Eye (tissue), 1 donor: ENCODE measurements at regions not wholly inside any gene's neighbourhood (a gene's known extent, or its start where the extent isn't known, plus 50 kb on each side); places are given as distances from the start of the nearest gene placed in this dataset.
"Not testable (repeated sequence)": the region's sequence is repeated elsewhere in the genome, so short reads cannot be mapped to it uniquely, and the experiment has no call there.

ENCODE experiments used
- DNase-seq: peaks from one replicate; pipeline ENCODE4 v3.0.0-alpha.2; 2015

DNA sequence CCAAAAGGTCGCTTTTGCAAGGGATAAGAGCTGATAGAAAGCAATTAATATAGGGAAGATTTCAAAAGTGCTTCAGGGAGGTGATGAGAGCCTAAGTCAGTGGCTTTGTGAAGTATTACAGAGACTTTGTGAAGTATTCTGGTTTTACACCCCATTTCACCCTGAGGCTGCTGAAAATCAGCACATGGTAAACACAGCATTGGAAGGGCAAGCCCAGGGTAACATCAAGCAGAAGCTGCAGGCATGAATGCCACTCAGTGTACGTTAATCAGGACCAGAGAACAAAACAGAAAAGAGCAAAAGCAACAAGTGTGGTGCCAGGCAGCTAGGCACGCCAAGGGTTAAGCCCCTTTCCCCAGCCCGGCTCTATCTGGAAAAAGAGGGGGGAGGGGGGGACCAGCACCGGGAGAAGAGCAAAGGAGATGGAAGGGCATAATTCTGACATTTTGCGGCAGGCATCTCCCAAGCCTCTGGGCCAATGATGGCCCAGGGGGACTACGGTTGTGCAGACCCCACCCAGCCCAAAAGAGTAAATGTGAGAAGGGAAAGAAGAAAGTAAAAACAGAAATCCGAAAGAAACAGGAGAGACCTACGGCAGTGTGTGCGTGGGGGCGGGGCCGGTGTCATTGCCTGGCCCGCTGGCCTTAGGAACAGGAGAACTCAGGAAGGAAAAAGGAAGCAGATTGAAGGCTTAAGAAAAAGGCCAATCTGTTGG is 58.9 kb downstream of the DHRS2 start:
- DNase-seq: peak; percentile 73

DNA sequence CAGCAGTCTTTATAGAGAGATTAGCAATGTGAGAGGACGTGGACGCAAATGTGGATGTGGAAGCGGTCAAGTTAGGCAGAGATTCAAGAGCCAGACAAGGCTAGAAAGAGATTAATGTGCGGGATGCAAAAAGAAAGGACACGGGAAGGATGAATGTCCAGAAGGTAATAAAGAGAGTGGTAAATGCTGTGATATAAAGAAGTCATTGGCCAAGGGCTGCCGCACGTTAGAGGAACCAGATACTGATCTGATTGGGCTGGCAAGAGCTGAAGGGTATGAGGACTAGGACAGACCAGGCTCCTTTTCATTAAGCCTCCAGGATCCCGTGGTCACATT is 59.5 kb downstream of the DHRS2 start:
- no peak for DNase-seq

DNA sequence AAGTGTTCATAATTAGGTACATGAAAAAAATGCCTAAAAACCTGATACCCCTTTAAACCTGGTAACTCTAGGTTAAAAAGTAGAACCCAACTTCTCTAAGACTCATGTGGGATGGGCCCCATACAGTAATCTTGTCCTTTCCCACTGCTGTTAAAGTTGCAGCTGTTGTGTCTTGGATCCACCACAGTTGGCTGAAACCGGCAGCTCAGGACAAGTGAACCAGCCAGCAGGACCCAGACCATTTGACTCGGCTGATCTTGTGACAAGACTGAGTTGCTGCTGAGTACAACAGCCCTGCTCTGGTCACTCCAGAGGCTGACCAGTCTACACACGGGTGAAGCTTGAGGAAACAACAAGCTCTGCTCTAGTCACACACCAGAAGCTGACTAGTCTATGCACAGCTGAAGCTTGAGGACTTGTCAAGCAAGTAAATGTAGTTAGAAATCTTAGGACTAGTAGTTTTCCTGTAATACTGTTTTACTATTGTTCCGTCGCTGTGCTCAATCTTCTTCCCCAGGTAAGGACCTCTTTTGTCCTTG is 60.6 kb downstream of the DHRS2 start:
- DNase-seq: no peak

DNA sequence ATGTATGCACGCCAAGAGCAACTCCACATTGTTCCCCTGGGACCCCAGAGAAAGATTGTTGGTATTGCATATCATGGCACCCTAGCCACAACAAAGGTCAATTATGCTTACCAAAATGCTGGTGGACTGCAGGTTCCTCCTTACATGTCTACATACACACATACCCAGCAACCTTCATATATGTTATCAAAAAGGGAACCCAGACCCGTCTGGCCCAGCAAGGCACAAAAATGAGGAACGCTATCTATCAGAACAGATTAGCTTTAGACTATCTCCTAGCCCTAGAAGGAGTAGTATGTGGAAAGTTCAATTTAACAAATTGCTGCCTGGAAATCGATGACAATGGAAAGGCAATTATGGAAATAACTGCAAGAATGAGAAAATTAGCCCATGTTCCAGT is 61.5 kb downstream of the DHRS2 start:
- DNase-seq: no peak

DNA sequence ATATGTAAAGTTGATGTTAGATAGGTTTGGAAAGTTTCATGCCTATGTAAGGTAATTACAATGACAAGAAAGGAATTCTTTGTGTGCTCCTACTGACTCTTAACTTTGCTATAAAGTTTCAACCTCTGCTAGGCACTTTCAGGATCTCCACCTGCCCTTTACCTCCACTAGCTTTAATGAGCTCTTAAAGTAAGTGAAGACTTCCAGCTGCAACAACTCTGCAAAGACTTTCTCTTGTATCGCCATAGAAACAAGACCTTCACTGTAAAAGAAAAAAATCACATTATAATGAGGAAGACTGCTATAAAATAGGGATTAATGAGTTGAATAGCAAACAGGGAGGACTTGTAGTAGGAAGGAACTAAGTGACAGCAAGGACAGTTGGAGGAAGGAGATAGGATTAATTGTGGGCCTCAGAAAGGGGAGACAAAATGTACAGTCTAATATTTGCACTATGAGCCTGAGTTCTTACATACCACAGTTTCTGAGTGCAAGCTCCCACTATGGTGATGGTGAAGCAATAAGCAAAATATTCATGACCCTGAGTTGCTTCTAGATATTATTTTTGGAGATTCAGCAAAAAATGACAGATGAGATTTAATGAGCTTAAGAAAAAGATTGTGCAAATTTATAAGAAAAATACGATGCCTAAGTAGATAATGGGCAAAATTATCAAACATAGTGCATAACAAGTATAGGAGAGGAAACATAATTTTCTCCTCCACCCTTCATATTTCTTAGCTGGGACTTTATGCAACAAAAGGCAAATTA is 66.7 kb downstream of the DHRS2 start:
- DNase-seq: no peak

DNA sequence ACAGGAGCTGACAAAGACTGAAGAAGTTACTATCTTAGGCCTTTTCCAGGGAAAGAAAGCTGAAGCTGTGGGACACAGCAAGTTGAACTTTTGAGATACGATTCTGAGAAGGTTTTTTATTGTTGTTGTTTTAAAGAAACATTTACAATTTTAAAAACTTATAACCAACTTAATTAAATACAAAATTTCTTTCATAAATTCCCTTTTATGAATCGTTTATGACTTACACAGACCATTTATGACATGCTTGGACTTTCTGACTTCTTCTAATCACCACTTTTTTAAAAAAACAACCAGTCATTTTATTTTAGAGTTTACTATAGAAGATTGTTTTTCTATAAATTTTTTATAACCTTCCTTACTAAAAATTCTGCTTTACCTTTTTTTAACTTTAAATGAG is 68.7 kb downstream of the DHRS2 start:
- peak; percentile 29 for DNase-seq

DNA sequence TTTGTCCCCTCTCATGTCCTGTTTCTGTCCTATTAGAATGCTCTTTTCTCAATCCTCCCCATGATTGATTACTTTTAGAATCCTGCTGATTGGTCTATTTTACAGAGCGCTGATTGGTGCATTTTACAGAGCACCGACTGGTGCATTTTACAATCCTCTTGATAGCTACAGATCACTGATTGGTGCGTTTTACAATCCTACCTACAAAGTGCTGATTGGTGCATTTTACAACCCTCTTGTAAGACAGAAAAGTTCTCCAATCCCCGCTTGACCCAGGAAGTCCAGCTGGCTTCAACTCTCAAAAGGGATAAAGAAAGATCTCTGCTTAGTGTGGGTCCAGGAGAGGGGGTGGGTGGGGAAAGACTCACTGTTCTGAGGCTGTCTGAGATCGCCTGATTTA is 71.3 kb downstream of the DHRS2 start:
- no peak for DNase-seq

DNA sequence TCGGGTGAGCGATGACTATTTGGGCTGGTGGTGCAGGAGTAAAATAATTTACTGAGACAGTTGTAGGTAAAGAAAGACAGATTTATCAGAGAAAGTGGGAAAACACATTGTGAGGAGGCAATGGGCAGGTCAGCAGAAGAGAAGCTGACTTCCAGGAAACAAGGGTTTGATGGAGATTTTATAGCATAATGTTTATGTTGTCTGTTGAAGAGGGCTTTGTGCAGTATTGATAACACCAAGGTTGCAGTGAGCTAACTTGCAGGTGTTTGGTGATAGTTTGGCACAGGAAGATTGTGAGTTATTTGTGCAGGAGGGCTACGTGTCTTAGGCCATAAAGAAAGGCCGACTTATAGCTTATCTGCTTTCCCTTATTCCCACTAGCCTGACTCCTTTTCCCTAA is 72.2 kb downstream of the DHRS2 start:
- DNase-seq: no peak

DNA sequence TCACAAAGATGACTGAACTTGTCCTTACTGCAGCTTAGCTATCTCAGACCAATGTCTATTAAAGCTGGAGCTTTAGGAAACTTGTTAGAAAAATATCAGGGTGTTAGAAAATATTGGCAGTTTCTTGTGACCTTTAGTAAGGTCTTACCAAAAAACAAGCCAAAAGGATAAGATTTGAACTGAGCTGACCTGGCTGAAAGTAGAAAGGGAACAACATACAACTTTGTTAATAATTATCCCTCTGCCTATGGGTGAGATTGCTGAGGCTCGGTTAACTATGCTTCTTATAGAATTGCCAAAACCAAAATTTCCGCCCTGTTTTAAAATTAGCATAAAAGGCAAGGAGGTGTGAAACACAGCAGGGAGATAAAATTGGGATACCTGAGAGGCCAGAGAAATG is 73.8 kb downstream of the DHRS2 start:
- no peak for DNase-seq

DNA sequence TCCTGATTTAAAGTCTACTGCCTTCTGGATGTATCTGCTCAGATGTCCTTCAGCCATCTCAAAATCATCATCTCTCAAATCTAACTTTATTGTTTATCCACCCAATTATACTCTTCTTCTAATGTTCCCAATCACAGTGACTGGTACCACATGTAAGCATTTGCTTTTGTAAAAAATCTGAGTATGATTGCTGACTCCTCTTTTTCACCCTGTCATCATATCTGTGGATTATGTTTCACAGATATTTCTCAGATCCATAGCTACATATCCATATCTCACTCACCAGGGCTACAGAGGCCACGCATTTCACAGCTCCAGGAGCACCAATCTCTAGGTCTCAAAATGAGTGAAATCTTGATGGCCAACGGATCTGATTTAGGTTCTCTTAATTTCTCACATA is 76.1 kb downstream of the DHRS2 start:
- DNase-seq: no peak

DNA sequence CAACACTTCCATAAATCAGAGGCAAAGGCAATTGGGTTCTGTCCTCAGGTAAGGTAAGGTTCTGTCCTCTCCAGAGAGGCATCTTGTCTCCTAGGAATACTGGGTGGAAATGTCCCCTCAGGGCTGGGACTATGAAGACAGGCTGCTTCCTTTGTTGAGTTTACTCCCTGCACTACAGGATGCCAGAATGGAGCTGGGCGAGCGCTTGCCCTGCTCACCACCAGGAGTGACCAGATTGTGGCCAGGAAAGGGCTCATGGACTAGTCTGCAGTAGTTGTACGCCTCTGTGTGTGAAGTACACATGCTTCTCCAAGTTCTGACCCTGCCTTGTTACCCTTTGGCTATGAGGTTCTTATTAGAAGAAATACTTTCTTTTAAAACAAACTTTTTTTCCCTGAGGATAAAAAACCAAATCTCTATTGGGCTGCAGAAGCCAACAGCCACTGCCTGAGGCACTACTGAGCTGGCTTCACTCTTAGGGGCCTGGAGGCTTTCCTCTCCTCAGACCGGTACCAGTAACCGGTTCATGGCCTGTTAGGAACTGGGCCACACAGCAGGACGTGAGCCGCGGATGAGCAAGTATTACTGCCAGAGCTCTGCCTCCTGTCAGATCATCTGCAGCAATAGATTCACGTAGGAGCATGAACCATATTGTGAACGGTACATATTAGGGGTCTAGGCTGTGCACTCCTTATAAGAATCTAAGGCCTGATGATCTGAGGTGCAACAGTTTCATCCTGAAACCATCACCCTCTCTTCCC is 83.2 kb downstream of the DHRS2 start:
- DNase-seq: no peak

DNA sequence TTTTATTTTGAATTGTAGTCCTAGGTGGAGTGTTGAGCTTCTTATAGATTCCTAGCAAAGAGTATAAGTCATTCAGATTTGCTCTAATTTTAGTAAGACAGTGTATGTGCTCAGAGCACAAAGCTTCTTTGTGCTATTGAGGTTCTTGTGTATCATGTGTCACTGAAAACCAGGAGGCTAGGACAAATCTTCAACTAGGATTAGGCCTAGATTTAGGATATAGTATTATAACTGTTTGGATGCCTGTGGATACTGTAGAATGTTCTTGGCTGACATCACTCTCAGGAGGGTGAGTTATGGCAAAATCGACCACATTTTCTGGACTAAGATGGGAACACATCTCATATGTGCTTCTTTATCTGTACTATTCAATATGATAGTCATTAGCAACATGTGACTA is 86.5 kb downstream of the DHRS2 start:
- DNase-seq: no peak

DNA sequence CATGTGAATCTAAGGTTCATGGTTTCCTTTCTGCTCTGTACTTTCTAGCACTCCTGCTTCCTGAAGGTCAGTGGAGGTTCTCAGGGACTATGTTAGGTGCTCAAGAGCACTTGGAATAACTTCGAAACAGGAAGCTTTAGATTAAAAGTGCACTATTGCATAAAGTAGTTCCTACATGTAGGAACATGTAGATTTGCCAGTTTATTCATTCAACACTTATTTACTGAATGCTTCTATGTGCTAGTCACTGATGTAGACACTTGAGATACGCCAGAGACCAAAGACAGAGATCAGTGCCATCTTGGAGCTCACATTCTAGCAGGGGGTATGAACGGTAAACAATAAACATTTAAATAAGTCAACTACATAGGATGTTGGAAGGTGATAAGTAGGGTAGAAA is 87.7 kb downstream of the DHRS2 start:
- DNase-seq: no peak

DNA sequence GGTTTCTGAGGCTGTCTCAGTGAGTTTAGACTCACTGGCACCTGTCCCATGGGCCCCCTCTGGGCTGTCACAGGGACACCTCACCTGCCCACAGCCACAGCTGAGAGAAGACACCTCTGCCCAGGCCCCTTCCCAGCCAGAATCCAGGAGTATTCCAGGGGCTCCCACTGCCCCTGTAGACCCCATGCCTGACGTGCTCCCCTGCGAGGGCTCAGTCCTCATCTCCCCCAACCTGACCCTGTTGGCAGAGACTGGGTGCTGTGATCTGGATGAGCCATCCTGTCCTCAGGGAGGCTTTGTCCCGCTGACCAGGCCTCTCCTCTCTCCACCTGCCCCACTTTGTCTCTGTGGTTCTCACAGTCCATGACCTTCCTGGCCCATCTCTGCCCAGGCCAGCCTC is 89.4 kb downstream of the DHRS2 start:
- DNase-seq: no peak

DNA sequence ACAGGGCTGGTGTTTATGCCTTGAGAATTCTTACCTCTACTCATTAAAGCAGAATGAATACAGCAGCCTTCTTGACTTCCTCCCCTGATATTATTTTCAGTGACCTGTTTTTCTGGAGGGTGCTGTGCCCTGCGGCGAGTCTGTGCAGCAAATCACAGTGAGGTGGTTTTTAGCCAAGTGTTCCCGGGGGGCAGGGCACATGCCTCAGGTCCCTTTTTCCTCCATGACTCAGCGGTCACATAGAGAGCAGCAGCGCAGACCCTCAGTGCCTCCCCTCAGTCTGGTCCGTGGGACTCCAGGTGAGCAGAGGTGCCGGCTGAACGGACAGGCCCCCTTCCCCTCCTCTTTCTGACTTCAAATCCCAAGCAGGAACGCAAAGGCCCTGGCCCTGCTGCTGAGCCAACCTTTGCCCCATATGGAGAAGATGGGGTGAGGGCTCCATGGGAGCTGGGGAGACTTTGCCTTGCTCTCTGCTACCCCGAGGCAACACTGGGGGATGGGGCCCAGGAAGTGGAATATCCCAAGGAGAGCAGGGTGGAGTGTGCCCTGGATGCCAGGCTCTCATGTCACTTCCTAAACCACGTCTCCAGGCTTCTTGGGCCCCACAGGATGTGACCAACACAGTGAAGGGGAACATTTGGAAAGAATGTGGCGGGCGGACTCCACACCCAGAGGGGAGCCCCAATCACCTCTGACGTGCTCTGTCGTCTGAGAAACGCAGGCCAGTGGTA is 90.0 kb downstream of the DHRS2 start:
- no peak for DNase-seq

DNA sequence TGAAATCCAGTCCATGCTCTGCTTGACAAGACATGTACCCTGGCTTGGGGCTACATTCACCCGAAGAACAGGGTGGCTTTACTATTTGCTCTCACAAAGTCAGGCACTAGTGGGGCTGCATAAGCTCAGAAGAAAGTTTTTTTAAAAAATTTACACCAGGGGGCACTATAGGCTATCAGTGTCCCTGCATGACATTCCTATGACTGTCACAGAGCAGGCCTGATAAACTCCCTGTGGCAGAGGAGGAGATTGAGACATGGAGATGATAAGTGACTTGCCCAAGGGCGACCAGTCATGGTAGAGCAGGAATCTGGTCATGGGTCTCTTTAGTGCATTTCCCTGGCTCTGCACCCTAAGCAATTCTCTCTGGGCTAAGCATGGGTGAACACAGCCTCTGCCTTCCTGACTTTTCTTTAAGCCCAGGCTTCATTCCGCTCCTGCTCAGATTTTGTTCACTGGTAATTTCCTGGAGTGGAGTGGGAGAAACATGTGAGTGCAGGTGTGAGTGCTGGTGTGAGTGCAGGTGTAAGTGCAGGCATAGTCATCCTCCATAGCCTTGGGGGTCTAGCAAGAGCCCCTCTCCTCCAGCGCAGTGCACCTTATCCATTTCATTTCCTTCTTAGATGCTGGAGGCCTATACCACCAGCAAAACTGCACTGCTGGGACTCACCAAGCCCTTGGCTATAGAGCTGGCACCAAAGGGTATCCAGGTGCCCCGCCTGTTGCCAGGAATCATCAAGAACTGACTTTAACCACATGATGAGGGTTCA is 91.6 kb downstream of the DHRS2 start:
- peak; percentile 62 for DNase-seq

DNA sequence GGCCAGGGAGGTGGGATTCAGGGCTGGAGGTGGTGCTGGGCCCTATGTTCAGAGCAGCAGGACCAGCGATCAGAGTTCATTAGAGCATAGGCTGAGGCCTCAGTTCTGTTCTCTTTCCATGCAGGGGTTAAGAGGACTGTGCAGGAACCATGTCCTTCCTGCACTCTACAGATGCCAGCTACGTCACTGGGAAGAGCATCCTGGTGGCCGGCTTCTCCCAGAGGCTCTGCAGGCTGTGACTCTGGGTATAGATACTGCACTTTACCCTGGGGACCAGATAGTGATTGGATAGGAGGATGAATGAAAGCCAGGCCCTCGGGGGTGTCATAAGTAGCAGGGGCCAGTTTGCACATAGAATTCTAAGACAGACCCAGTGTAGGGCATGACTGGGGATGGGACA is 92.6 kb downstream of the DHRS2 start:
- no peak for DNase-seq

DNA sequence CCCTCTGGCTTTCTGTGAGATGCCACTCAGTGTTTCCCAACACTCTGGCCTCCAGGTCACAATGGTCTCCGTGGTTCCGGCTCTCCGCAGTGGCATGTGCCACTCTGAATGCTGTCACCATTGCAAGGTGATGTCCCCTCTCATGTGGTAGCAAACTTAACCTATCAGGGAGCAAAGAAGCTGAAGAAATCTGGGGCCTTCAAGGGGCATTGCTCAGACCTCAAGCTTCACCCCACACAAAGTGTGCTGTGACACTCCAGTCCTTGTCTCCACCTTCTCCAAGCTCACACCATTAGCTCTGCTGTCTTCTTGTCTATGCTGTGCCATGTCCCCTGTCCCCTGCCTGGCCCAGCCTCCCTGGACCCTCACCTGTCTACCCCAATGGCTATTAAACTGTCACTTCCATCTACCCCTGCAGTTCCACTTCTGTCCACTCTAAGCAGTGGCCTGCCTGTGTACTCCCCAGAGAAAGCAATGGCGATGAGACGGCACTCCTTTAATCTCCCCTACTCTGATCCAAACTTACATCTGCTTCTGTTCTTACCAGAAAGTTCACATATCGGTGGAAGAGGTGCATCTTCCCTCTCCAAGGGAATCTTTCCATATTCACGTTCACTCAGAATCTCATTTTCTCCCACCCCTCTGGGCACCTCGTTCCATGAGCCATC is 93.7 kb downstream of the DHRS2 start:
- no peak for DNase-seq

DNA sequence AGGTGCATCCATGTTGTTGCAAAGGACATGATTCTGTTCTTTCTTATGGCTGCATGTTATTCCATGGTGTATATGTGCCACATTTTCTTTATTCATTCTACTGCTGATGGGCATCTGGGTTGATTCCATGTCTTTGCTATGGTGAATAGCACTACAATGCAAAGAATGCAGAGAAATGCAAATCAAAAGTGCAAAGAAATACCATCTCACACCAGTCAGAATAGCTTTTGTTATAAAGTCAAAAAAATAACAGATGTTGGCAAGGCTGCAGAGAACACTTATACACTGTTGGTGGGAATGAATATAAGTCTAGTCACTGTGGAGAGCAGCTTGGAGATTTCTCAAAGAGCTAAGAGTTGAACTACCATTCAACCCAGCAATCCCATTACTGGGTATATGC is 99.2 kb downstream of the DHRS2 start:
- no peak for DNase-seq

DNA sequence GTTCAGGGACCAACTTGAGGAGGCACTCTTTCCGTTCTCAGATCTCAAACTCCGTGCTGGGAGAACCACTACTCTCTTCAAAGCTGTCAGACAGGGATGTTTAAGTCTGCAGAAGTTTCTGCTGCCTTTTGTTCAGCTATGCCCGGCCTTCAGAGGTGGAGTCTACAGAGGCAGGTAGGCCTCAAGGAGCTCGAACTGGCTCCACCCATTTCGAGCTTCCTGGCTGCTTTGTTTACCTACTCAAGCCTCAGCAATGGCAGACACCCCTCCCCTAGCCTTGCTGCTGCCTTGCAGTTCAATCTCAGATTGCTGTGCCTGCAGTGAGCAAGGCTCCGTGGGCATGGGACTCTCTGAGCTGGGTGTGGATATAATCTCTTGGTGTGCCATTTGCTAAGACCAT is 108.2 kb downstream of the DHRS2 start:
- DNase-seq: not testable (repeated sequence)

DNA sequence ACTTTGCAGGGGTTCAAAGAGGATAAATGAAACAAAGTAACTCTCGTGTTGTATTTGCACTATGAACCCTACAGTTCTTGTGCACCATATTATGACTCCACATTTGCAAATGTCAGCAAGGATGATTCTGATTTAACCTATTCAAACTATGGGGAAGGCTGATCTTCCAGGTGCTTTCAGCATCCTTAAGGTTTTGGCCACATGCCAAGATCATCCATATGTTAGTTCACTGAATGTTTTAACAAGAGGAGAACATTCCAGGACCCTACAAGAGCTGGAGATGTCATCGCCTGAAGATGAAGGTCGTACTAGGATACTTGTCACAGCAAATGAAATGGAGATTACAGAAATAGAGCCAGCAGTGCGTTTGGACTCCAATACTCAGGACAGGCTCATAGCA is 114.2 kb downstream of the DHRS2 start:
- no peak for DNase-seq

DNA sequence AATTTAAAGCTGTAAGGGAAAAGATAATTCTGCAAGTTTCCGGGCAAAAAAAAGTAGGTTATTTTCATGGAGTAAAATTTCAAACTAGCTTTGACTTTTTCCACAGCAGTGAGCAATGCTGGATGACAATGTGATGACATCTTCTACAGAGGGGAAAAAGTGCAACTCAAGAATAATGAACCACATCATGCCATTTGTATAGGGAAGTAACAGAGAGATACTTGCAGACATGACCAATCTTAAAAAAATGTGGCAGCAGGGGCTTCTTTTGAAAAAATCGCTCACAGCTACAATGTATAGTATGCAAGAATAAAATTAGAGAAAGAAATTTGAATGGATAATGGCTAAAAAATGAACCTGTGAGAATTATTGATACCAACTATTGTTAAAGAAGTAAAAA is 115.5 kb downstream of the DHRS2 start:
- DNase-seq: no peak
